Kidney (tissue), 13 donors: ENCODE measurements at regions not wholly inside any gene's neighbourhood (a gene's known extent, or its start where the extent isn't known, plus 50 kb on each side); places are given as distances from the start of the nearest gene placed in this dataset.
A peak's percentile ranks its signal among the peaks of the same experiment; 100 is the strongest.

ENCODE experiments used
- DNase-seq, 5 donors: peaks; one replicate each; pipeline ENCODE4 v3.0.0-alpha.2; 2013 to 2020
- FAIRE-seq: peaks from 2 replicates; lab custom pipeline; 2012; peaks lifted over from hg19 to GRCh38; lab: Jason Lieb, UNC
- H3K27ac ChIP-seq, 2 donors: one replicate each; pipeline ENCODE4 v1.7.0; 2013; ENCODE audit warnings: low read depth in 2 of 2, low read length in 2 of 2, inconsistent platforms in 1 of 2
- H3K27me3 ChIP-seq: one replicate; pipeline ENCODE4 v1.7.1; 2013; ENCODE audit warnings: low read length, inconsistent platforms; ENCODE audit not compliant: control insufficient read depth, insufficient read depth
- H3K36me3 ChIP-seq, 3 donors: one replicate each; pipeline versions ENCODE4 v1.7.0 to v1.7.1; 2013; ENCODE audit warnings: low read length in 3 of 3, control low read depth in 1 of 3, inconsistent platforms in 1 of 3; ENCODE audit not compliant: insufficient read depth in 3 of 3, control insufficient read depth in 2 of 3
- H3K4me1 ChIP-seq, 3 donors: one replicate each; pipeline versions ENCODE4 v1.7.0 to v1.7.1; 2013; ENCODE audit warnings: low read length in 3 of 3, inconsistent platforms in 1 of 3, low read depth in 1 of 3; ENCODE audit not compliant: control insufficient read depth in 2 of 3, insufficient read depth in 2 of 3
- H3K4me3 ChIP-seq, 3 donors: one replicate each; pipeline versions ENCODE4 v1.7.0 to v1.8.1; 2013; ENCODE audit warnings: low read length in 3 of 3, control low read depth in 1 of 3, inconsistent platforms in 1 of 3
- H3K9ac ChIP-seq, 3 donors: one replicate each; pipeline versions ENCODE4 v1.7.0 to v1.7.1; 2013; ENCODE audit warnings: low read length in 3 of 3, control low read depth in 1 of 3, inconsistent platforms in 1 of 3
- H3K9me3 ChIP-seq, 3 donors: one replicate each; pipeline versions ENCODE4 v1.7.0 to v1.7.1; 2013; ENCODE audit warnings: low read length in 3 of 3, control low read depth in 1 of 3, inconsistent platforms in 1 of 3; ENCODE audit not compliant: control insufficient read depth in 2 of 3, insufficient read depth in 1 of 3
- CTCF ChIP-seq: IDR thresholded peaks from 3 replicates; pipeline ENCODE4 v1.5.1; 2012; ENCODE audit warnings: mild to moderate bottlenecking, moderate library complexity, borderline replicate concordance; ENCODE audit not compliant: insufficient read depth; ENCODE audit errors: extremely low read depth
- intact Hi-C: fragments of 100-400 bp; cut with DNase I; formaldehyde crosslinking; loops from one replicate; pipeline ENCODE4 v1.11.1; 2022
- donor health status: control.
- donor health status: control.
- donor health status: control.
- donor health status: control.
- donor health status: control.
- donor health status: DM: yes; HTN: yes; CAD: no.
- donor health status: Normal renal cell carcinoma (clear cell type).

- H3K36me3 ChIP-seq = no peaks in the 10 kb centered on the region
- no peak for FAIRE-seq
- no peak overlapping the region for H3K27ac ChIP-seq
Observed at GRCh38 chr3:65026151-65026550, 338.4 kb upstream of the ADAMTS9 start.

GRCh38 chr3:65024148-65024547, 336.3 kb upstream of the ADAMTS9 start:
- no peak for TF ChIP-seq CTCF
- FAIRE-seq (no peak), DNase-seq (no peak)
- intact Hi-C loops = no loop called here
- Histone ChIP-seq H3K9ac (no peak overlapping the region), H3K4me1 (peaks cover 0 to 3% (median 0%) of the 10 kb centered on the region in 3 donors), H3K27me3 (no peaks in the 10 kb centered on the region), H3K27ac (no peak overlapping the region), H3K36me3 (no peaks in the 10 kb centered on the region), H3K4me3 (no peak overlapping the region), H3K9me3 (no peaks in the 10 kb centered on the region)

More at GRCh38 chr3:65026151-65026550, 338.4 kb upstream of the ADAMTS9 start:
- H3K9ac ChIP-seq = no peak overlapping the region
- no peak for DNase-seq
- H3K4me1 ChIP-seq = no peaks in the 10 kb centered on the region
- H3K9me3 ChIP-seq = no peaks in the 10 kb centered on the region
- no peak overlapping the region for H3K4me3 ChIP-seq
- H3K27me3 ChIP-seq = no peaks in the 10 kb centered on the region
- no peak for TF ChIP-seq CTCF
- intact Hi-C loops = no loop called here

- DNase-seq = peak in 2 of 5 donors; percentile 19 to 60
- no peak for TF ChIP-seq CTCF
- H3K4me1 ChIP-seq = peaks cover 0 to 3% (median 0%) of the 10 kb centered on the region in 3 donors
- H3K27me3 ChIP-seq = no peaks in the 10 kb centered on the region
- H3K4me3 ChIP-seq = no peak overlapping the region
- FAIRE-seq = no peak
- H3K9ac ChIP-seq = no peak overlapping the region
- no peaks in the 10 kb centered on the region for H3K9me3 ChIP-seq
- H3K36me3 ChIP-seq = no peaks in the 10 kb centered on the region
- no peak overlapping the region for H3K27ac ChIP-seq
- intact Hi-C loops = no loop called here
Observed at GRCh38 chr3:65020281-65021160, 332.7 kb upstream of the ADAMTS9 start.
